NCI-H446 treated with DMSO at 0.1 percent for 48 hours (cell line): ENCODE measurements at regions not wholly inside any gene's neighbourhood (a gene's known extent, or its start where the extent isn't known, plus 50 kb on each side); places are given as distances from the start of the nearest gene placed in this dataset.
"Not testable (repeated sequence)": the region's sequence is repeated elsewhere in the genome, so short reads cannot be mapped to it uniquely, and the experiment has no call there.

Source experiments
- DNase-seq: peaks from one replicate; lab custom pipeline; 2025; lab: John Stamatoyannopoulos, UW

DNA sequence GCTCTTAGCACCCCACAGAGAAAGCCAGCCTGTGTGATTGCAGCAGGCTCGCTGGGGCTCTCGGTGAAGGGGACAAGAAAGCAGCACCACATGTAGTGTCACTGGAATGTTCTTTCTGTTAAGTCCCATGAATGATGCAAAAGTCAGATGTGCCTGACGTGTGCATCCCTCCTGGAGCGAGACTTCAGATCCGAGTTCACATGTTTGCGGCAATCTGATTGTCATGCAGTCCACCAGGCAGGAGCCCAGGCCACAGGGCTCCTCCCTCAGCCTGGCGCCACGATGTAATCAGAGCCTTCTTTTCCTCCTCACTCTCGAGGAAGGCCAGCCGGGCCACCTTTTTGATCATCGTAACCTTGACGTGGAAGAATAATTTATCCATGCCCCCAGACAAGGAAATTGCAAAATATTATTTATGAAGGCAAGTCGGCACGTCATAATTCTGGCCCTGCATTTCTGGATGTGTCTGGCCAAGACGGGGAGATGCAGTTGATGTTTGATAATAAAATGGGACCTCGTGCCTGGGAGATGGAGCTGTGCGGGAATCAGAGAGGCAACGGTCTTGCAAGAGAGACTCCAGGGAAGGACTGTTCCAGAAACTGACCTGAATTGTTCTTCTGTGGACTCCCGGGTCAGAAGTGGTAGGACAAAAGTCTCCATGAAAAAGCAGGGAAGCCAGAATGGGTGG, 214.6 kb downstream of the PHETA1 start:
- DNase-seq, result no peak

DNA sequence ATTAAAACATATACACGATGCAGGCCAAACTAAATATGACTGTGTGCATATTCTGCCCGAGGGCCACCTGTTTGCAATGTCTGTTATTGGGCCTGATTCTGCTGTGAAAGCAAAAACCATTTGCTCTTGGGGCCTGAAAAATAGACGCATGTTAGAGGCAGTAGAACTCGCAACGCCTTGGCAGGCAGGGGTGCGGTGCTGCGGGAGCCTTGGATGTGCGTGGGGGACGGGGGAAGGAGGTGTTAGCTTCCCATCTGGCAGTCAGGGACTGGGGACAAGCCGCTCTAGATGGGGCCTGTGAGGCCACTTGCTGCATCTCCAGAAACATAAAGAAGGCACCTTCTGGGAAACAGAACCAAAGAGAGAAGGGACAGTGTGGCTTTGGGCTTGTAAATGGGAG, 216.3 kb downstream of the PHETA1 start:
- DNase-seq, result no peak

DNA sequence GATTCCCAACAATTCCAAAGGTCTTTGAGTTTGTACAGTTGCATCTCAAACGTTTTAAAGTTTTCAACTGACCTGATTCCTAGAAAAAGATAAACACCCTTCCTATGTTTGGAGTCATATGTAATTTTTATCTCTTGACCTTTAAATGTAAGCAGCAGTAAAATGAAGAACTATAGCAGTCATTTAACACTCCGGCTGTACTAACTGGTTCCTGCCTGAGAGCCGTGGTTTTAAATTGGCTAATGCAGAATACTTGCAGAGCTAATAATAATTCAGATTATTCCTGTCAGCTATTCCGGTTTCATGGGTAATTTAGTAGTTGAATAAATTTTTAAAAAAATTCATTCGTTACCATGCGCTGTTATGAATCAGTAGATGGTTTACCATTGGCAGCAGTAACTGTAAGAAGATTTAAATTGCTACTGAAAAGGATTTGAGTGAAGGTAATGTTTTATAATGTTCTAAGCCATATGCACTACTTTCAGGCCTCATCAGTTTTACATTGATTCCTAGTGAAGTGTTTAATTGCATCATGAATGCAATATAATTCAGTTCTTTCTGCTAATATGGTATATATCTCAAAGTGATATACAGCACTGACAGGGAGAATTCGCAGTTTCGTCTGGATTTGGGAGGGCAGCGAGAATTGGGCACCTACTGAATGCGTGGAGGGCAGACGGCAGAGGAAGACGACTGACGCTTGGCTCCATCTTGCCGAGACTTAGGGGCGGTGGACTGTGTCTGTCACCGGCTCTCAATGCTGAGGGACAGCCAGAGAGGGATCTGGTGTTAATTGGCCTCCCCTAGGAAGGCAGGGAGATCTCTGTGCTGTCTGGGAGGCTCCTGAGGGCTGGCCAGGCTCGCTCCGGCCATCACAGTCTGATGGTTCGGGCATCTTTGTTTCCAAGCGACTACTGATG, 217.7 kb downstream of the PHETA1 start:
- DNase-seq, result no peak

DNA sequence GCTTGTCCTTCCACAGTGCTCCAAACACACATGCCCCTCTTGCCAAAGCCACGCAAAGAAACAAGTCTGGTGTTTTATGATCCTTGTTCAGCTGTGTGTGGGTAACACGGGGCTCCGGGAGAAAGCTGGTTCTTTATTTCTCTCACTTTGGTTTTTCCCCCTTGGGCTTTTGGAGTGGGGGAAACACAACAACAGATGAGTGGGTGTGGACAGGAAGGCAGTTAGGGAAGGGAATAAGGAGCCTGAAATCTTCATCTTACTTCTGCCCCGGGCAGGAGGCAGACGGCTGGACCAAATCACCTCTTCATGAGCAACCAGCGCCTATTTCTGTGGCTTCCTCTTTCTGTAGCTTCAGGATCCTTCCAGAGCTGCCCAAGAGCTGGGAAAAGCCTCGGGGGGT, 218.5 kb downstream of the PHETA1 start:
- no peak for DNase-seq

DNA sequence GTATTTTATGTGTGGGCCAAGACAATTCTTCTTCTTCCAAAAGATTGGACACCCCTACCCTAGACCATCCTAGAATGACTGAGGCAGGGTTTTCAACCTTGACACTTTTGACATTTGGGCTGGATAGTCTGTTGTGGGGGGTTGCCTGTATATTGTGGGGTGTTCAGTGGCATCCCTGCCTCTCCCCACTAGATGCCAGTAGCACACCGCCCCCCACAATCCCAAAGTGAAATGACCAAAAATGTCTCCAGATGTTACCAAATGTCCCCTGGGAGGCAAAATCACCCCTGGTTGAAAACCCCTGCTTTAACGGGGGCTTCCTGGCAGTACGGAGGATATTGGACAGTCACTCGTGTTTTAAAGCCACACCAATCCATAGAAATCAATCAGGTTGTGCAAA, 219.6 kb downstream of the PHETA1 start:
- DNase-seq, result no peak

DNA sequence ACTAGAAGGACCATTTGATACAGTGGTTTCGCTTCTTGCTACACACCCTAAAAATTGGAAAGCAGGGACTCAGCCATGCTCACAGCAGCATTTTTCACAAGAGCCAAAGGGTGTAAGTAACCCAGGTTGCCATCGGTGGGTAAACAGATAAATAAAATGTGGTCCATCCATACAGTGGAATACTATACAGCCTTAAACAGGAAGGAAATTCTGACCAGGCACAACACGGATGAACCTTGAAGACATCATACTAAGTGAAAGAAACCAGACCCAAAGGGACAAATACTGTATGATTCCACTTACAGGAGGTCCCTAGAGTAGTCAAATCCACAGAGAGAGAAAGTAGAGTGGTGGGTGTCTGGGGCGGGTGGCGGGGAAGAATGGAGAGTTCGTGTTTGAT, 220.9 kb downstream of the PHETA1 start:
- no peak for DNase-seq

DNA sequence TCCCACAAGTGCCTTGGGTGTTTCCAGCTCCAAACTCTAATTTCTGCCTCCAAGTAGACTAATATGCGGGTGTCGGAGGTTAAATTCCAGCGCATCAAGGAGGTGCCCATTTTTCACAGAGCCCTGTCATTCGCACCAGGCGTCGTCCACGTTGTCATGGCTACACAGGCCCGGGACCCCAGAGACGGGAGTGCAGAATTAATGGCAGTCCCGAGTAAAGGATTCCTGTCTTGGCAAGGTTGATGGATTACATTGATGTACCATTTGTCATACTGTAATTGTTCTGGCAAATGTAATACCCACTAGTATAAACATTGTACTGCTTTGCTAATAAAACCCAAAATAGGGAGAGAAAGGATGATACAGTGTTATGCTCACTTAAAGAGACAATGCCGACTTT, 222.9 kb upstream of the MYL2 start:
- no peak for DNase-seq

DNA sequence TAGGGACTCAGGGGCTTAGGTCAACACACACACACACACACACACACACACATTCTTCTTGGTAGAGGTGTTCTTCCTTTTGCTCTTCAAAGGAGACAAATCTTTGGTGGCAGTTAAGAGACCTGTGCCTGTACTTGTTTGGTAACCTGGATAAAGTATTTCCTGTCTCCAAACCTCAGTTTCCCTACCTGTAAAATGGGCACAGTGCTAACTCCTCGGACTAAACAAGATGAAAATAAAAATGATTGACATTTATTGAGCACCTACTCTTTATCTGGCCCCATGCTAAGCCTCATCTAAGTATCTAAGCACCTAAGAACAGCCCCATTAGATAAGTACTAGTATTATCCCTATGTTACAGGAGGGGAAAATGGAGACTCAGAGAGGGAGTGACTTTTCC, 220.8 kb upstream of the MYL2 start:
- no peak for DNase-seq

DNA sequence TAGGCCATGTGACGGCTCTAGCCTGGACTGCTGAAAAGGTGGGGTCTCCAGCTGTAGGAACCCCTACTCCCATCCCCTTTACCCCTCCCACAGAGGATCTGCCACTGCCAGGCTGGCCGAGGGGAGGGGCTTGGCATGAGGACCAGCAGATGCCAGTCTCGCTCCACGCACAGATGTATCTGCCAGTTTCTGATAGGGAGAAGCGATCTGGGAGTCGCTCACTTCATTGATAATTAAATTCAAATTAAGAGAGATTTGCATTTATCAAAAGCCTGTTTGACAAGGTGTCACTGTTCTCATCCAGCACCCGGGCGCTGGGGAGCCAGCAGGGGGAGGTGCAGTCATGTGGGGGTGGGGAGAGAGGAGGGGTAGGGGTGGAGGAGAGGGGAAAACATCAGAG, 217.6 kb upstream of the MYL2 start:
- no peak for DNase-seq

DNA sequence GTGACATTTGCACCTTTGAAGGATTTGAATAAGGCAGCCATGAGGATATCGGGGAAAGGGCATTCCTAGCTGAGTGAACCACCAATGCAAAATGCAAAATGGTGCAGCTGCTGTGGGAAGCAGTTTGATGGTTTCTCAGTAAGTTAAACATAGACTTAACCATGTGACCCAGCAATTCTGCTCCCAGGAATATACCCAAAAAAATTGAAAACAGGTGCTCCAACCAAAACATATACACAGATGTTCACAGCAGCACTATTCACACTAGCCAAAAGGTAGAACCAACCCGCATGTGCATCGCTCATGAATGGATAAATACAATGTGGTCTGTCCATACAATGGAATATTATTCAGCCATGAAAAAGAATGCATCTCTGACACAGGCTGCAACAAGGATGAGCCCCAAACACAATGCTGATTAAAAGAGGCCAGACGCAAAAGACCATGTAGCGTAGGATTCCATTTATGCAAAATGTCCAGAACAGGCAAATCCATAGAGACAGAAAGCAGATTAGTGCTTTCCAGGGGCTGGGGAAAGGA, 215.0 kb upstream of the MYL2 start:
- DNase-seq, result no peak

DNA sequence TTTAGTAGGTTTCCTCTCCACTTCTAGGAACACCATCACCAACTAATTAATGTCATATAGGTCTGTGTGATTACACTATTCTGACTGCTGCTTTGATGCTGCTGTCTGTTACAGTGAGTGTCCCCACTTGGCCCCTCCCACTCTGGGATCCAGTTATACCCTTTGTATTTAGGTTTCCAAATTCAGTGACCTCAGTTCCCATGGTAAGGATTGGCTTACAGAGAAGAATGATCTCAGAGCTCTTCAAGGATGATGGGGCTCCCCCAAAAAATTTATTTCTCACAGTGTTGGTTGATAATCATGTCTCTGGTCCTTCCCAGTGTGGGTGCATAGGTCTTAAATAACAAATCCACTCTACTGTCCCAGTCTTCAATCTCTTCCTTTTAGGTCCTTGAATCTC, 210.0 kb upstream of the MYL2 start:
- no peak for DNase-seq

DNA sequence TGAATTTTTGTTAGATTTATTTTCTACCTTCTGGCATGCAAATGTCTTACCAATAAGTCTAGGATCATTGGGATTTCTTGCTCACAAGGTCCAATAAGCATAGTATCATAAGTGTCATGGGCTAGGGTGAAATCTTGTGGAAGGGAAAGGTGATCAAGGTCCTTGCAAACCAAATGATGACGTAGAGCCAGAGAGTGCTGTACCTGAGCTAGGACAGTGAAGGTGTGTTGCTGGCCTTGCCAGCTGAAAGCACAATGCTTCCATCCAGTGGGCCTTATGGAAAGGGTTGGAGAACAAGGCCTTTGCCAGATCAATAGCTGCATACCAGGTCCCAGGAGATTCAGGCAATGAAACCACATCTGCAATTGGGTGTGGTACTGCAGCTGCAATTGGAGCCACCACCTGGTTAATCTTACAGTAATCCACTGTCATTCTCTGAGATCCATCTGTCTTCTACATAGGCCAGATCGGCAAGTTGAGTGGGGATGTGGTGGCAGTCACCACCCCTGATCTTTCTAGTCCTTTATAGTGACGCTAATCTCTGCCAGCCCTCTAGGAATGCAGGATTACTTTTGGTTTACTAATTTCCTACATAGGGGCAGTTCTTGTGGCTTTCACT, 208.9 kb upstream of the MYL2 start:
- no peak for DNase-seq

DNA sequence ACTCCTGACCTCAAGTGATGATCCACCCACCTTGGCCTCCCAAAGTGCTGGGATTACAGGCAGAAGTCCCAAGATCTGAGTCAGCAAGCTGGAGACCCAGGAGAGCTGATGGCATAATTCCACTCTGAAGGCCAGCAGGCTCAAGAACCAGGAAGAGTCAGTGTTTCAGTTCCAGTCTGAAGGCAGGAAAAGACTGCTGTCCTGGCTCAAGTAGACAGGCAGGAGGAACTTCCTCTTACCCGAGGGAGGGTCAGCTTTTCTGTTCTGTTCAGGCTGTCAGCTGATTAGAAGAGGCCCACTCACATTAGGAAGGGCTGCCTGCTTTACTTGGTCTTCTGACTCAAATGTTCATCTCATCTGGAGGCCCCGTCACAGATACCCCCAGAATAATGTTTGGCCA, 206.0 kb upstream of the MYL2 start:
- DNase-seq, result no peak

DNA sequence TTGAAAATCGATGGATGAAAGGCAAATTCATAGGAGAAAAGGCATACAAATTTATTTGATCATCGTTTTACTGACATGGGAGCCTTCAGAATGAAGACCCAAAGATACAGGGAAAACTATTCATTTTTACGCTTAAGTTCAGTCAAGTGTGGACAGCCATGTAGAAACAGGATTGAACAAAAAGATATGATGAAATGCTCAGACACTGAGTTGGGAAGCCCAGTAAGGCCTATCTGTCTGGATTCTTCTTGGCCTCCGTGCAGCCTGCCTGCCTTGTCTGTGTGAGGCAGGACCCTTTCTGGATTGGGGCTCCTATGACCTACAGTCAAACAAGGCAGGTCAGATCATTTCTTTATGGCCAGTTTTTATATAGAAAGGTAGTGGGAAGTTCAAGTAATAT, 203.8 kb upstream of the MYL2 start:
- no peak for DNase-seq

DNA sequence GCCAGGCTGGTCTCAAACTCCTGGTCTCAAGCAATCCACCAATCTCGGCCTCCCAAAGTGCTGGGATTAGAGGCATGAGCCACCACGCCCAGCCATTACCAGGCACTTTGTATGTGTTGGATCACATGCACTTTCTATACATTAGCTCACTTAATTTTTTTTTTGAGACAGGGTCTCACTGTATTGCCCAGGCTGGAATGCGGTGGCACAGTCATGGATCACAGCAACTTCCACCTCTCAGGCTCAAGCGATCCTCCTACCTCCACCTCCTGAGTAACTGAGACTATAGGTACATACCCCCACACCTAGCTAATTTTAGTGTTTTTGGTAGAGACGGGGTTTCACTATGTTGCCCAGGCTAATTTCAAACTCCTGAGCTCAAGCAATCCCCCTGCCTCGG, 203.0 kb upstream of the MYL2 start:
- no peak for DNase-seq

DNA sequence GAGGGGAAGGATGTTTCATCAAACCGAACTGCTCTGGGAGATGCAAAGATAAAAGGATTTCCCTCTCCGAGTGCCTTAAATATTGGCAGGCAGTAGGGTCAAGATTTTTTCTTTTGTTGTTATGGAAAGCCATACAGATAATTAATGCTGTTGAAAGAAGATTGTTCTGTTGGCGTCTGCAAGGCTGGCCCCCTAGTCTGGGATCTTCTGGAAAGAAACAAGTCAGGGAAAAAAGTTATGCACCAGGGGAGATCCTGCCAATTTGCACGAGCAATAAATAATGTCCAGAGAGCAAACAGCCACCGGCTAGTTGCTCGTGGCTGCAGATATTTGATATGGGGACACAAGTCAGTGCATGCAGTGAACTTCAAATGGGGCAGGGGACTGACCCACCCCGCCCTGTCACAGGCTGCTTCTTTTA, 202.1 kb upstream of the MYL2 start:
- DNase-seq, result no peak

DNA sequence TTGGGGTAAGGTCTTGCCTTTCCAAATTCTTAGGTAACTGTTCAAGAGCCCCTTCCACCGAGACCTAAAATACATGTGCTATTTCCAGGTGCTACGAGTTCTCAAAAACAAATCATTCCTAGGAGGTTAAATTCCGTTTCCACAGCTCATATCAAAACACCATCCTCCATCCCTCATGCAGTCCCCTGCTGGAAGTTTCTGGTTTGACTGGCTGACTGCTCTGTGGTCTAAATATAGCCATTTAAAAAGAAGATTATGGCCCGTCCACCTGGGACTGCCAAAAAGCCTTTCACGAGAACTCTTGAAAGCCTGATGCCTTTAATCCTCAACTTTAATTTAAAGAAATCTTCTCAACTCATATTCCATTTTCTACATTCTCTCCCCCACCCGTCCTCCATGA, 201.5 kb upstream of the MYL2 start:
- DNase-seq, result no peak

DNA sequence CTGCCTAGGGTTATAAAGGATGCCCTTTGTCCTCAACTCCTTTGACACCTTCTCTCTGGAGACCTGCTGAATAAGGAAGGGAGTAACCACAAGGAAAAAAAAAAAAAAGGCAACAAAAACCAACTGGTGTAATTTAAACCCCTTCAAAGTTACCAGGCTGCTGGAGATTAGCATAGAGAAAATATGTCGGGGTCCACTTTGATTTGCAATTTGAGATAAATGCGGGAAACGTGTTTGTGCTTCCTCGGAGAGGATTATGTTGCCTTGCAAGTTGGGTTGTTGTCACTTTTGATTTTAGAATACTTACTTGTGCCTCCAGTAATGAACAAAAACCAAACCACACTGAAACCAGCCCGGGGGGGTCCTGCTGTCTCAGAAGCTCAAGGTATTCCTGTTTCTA, 200.2 kb upstream of the MYL2 start:
- DNase-seq, result no peak

DNA sequence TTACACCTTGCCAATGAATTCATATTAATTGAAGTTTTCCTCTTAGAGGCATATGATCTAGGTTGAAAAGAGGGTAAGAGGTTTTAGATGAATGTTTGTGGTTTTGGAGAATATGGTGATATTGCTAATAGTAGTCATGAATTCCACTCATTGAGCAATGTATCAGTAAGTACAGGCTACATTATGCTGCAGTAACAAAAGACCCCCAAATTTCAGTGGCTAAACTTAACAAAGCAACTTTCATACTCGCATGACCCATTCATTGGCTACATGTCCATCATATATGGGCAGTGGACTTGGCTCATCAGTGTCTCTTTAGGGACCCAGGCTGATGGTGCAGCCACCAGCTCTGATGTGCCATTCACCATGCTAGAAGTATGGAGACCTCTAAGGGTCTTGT, 196.6 kb upstream of the MYL2 start:
- no peak for DNase-seq

DNA sequence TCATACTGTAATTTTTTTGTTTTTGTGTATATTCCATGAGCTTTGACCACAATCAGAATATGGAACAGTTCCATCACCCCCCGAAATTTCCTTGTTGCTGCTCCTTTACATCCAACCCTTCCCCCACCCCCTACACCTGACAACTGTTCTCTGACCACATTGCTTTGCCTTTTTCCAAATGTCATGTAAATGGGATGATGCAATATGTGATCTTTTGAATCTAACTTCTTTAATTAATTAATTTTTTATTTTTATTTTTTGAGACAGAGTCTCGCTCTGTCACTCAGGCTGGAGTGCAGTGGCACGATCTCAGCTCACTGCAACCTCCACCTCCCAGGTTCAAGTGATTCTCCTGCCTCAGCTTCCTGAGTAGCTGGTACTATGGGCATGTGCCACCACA, 192.9 kb upstream of the MYL2 start:
- not testable (repeated sequence) for DNase-seq

DNA sequence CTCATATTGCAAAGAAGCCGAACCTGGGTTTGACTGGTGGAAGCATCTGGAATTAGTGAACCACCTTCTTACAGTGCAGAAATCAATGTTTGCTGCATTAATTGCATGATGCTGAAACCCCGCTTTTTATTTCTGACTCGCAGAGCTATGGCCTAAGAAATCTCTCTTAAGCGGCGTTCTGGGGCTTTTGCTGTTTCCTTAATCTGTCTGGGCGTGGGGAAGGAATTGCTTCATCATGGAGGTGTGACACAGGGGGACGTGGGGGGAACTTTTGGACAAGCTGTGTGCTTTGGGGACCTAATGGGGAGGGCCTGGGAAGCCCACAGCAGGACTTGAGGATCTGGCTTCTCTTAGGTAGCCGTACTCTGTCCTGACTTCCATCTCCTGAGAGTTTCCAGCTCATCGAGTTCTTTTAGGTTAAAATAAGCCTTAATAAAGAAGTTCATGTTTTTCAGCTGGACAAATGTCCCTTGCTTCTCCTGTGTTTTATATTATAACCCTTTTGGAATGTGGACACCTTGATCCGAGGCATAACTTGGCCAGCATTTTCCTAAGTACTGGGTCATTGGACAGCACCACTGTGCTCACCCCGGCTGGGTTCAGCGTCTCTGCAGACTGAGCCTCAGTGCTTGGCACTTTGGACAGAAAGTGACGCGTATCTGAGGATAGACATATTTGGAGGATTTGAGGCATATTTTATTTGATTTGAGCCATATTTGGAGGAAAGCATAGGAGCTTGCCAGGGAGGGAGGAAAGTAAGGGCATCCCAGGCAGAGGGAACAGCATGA, 192.1 kb upstream of the MYL2 start:
- no peak for DNase-seq

DNA sequence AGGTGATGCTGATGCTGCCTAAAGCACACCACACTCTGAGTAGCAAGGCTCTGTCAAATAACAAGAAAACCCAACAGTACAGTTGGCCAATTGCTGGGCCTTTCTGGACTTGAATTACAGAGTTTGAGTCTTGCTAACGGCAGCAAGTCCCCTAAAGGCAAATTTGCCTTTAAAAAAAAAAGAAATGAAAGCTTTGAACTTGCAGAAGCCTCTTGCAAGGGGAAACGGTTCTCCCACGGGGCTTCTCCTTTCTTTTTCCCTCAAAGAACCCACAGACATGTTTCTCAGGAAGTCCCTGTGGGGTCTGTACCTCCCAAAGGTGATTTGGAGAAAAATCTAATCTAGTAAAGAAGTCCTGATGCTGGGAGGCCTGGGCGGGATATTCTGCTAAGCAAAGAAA, 191.3 kb upstream of the MYL2 start:
- DNase-seq, result no peak
